SK-N-SH (cell line): ENCODE measurements at regions not wholly inside any gene's neighbourhood (a gene's known extent, or its start where the extent isn't known, plus 50 kb on each side); places are given as distances from the start of the nearest gene placed in this dataset.

Source experiments
- CTCF ChIA-PET: fragments of 300-600, 350-600 bp; formaldehyde crosslinking; extraction: SDS; loops from one replicate; lab custom pipeline; 2021; lab: Yijun Ruan, JAX
- POLR2A ChIA-PET: fragments of 350-600 bp; sonication (Branson Sonifier 250); formaldehyde crosslinking; extraction: SDS; loops from one replicate; lab custom pipeline; 2020; ENCODE audit warnings: antibody characterized with exemption, inconsistent platforms; lab: Yijun Ruan, JAX
- DNase-seq: peaks from one replicate; pipeline ENCODE4 v3.0.0; 2012
- H2AFZ ChIP-seq: fragments of 200-600 bp; sonication (generic); 2 replicates; pipeline ENCODE4 v1.8.1; 2016; ENCODE audit warnings: antibody characterized with exemption, mild to moderate bottlenecking, low read depth
- H3F3A ChIP-seq: fragments of 200-600 bp; sonication (generic); replicated peaks from 2 replicates; pipeline ENCODE3; 2016; ENCODE audit warnings: antibody characterized with exemption, mild to moderate bottlenecking; ENCODE audit not compliant: insufficient read depth
- H3K27ac ChIP-seq, 2 experiments: fragments of 200-500 bp in 1 of 2; fragments of 200-600 bp in 1 of 2; sonication (Bioruptor generic) in 1 of 2; sonication (generic), shearing (Covaris generic) in 1 of 2; 2 replicates each; pipeline versions ENCODE4 v1.5.1 to v1.6.1; 2014 to 2016; ENCODE audit warnings: low read depth in 2 of 2, inconsistent platforms in 1 of 2, low read length in 1 of 2, mild to moderate bottlenecking in 1 of 2, mixed read lengths in 1 of 2
- H3K27me3 ChIP-seq: fragments of 200-600 bp; sonication (generic), shearing (Covaris generic); 2 replicates; pipeline ENCODE4 v1.6.1; 2016; ENCODE audit warnings: mixed run types; ENCODE audit not compliant: insufficient read depth
- H3K36me3 ChIP-seq, 2 experiments: fragments of 200-500 bp in 1 of 2; fragments of 200-600 bp in 1 of 2; sonication (Bioruptor generic) in 1 of 2; sonication (generic) in 1 of 2; replicated peaks in 1 of 2; 2 replicates each; pipeline versions ENCODE3 to v1.5.1; 2014 to 2016; ENCODE audit warnings: low read length in 1 of 2, mild to moderate bottlenecking in 1 of 2; ENCODE audit not compliant: insufficient read depth in 2 of 2, control insufficient read depth in 1 of 2
- H3K4me1 ChIP-seq, 2 experiments: fragments of 200-500 bp in 1 of 2; fragments of 200-600 bp in 1 of 2; sonication (Bioruptor generic) in 1 of 2; sonication (generic), shearing (Covaris generic) in 1 of 2; 2 replicates each; pipeline versions ENCODE4 v1.5.1 to v1.6.1; 2014 to 2016; ENCODE audit warnings: low read depth in 1 of 2, low read length in 1 of 2, mixed run types in 1 of 2; ENCODE audit not compliant: insufficient read depth in 2 of 2, control insufficient read depth in 1 of 2
- H3K4me2 ChIP-seq: fragments of 200-600 bp; sonication (generic), shearing (Covaris generic); 2 replicates; pipeline ENCODE4 v1.6.1; 2017; ENCODE audit warnings: mixed run types
- H3K4me3 ChIP-seq, 2 experiments: fragments of 200-500 bp in 1 of 2; fragments of 200-600 bp in 1 of 2; sonication (Bioruptor generic) in 1 of 2; sonication (generic), shearing (Covaris generic) in 1 of 2; 2 replicates each; pipeline versions ENCODE4 v1.5.1 to v1.8.1; 2014 to 2016; ENCODE audit warnings: low read depth in 2 of 2, inconsistent platforms in 1 of 2, low read length in 1 of 2, mild to moderate bottlenecking in 1 of 2, mixed read lengths in 1 of 2, moderate library complexity in 1 of 2
- H3K79me2 ChIP-seq: fragments of 200-600 bp; sonication (generic); 2 replicates; pipeline ENCODE4 v1.8.1; 2017; ENCODE audit warnings: mild to moderate bottlenecking; ENCODE audit not compliant: insufficient read depth
- H3K9ac ChIP-seq: fragments of 200-600 bp; sonication (generic); 2 replicates; pipeline ENCODE4 v1.6.1; 2017; ENCODE audit warnings: mixed run types
- H3K9me2 ChIP-seq: fragments of 200-600 bp; sonication (generic); 2 replicates; pipeline ENCODE4 v1.6.1; 2017; ENCODE audit warnings: mixed run types
- H3K9me3 ChIP-seq: fragments of 200-600 bp; sonication (generic); 2 replicates; pipeline ENCODE4 v1.6.1; 2017; ENCODE audit warnings: mixed run types, mild to moderate bottlenecking, moderate library complexity
- H4K20me1 ChIP-seq: fragments of 200-600 bp; sonication (generic); 2 replicates; pipeline ENCODE4 v1.6.1; 2017; ENCODE audit warnings: mild to moderate bottlenecking, mixed run types; ENCODE audit not compliant: insufficient read depth
- EZH2phosphoT487 ChIP-seq: fragments of 200-600 bp; sonication (generic); IDR thresholded peaks from 2 replicates; pipeline ENCODE4 v1.6.1; 2017; ENCODE audit warnings: low read depth, mixed run types, mild to moderate bottlenecking, antibody characterized with exemption, moderate library complexity, borderline replicate concordance
- FOSL2 ChIP-seq: IDR thresholded peaks from 2 replicates; pipeline ENCODE4 v1.4.0; 2012; ENCODE audit warnings: low read depth, mild to moderate bottlenecking, moderate library complexity, borderline replicate concordance
- FOXJ3 ChIP-seq: sonication (generic); formaldehyde crosslinking; IDR thresholded peaks from 2 replicates; pipeline ENCODE4 v1.5.1; 2020; ENCODE audit warnings: mild to moderate bottlenecking, missing genetic modification reagents
- MEF2A ChIP-seq: IDR thresholded peaks from 2 replicates; pipeline ENCODE4 v1.4.0; 2012; ENCODE audit warnings: low read depth, borderline replicate concordance
- MXI1 ChIP-seq: IDR thresholded peaks from 2 replicates; pipeline ENCODE4 v1.6.1; 2012; ENCODE audit warnings: mild to moderate bottlenecking, low read depth, low read length, improper control_type of control experiment
- NFIC ChIP-seq: IDR thresholded peaks from 2 replicates; pipeline ENCODE4 v1.4.0; 2012; ENCODE audit warnings: borderline replicate concordance
- RAD21 ChIP-seq: IDR thresholded peaks from 2 replicates; pipeline ENCODE4 v1.6.1; 2012; ENCODE audit warnings: mild to moderate bottlenecking, low read length
- REST ChIP-seq: IDR thresholded peaks from 2 replicates; pipeline ENCODE4 v1.6.1; 2012; ENCODE audit warnings: mild to moderate bottlenecking, low read depth, low read length, moderate library complexity
- RFX5 ChIP-seq: IDR thresholded peaks from 2 replicates; pipeline ENCODE4 v1.6.1; 2012; ENCODE audit warnings: mild to moderate bottlenecking, improper control_type of control experiment, low read length
- RXRA ChIP-seq: IDR thresholded peaks from 2 replicates; pipeline ENCODE4 v1.4.0; 2012; ENCODE audit warnings: low read depth, mild to moderate bottlenecking, borderline replicate concordance
- SIN3A ChIP-seq: IDR thresholded peaks from 2 replicates; pipeline ENCODE4 v1.6.1; 2012; ENCODE audit warnings: low read depth, mild to moderate bottlenecking, low read length, moderate library complexity, borderline replicate concordance
- YY1 ChIP-seq: IDR thresholded peaks from 2 replicates; pipeline ENCODE4 v1.4.0; 2012; ENCODE audit warnings: low read depth, mild to moderate bottlenecking
- WGBS: methylation state at CpG from one replicate; pipeline ENCODE4 v1.1.6; 2017; ENCODE audit warnings: low lambda C conversion rate; 5-methylcytosine and 5-hydroxymethylcytosine counted together
- TF ChIP-seq, protein P1 (sequence below): IDR thresholded peaks from 2 replicates; pipeline ENCODE4; 2012
- TF ChIP-seq, protein P2 (sequence below): fragments of 200-600 bp; sonication (generic); IDR thresholded peaks from 2 replicates; pipeline ENCODE4 v1.6.1; 2017; ENCODE audit warnings: antibody characterized with exemption, mild to moderate bottlenecking, moderate library complexity

- TF ChIP-seq REST (no peak), MEF2A (no peak), NFIC (no peak), YY1 (no peak), EZH2phosphoT487 (no peak), FOXJ3 (CRISPR knock-in tag) (no peak)
- TF ChIP-seq, protein P1, sequence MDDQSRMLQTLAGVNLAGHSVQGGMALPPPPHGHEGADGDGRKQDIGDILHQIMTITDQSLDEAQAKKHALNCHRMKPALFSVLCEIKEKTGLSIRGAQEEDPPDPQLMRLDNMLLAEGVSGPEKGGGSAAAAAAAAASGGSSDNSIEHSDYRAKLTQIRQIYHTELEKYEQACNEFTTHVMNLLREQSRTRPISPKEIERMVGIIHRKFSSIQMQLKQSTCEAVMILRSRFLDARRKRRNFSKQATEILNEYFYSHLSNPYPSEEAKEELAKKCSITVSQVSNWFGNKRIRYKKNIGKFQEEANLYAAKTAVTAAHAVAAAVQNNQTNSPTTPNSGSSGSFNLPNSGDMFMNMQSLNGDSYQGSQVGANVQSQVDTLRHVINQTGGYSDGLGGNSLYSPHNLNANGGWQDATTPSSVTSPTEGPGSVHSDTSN = no peak
These were observed 117.6 kb downstream of the LTN1 start (continued) for GRCh38 chr21:28875078-28875477.

GRCh38 chr21:28872218-28872617 lies 120.5 kb downstream of the LTN1 start:
- Histone ChIP-seq H3K9ac (no peak overlapping the region), H3K9me3 (no peaks in the 10 kb centered on the region), H3K27me3 (no peaks in the 10 kb centered on the region), H3K36me3 (peaks cover 34 to 37% of the 10 kb centered on the region in 2 experiments), H3K4me2 (no peak overlapping the region), H3K4me1 (0 out of 4 replicates have a peak, but pooled peaks cover 0 to 5% of the 10 kb centered on the region in 2 experiments), H2AFZ (no peak overlapping the region), H3K27ac (no peak overlapping the region), H4K20me1 (no peaks in the 10 kb centered on the region), H3K4me3 (no peak overlapping the region), H3F3A (no peaks in the 10 kb centered on the region), H3K79me2 (no peaks in the 10 kb centered on the region)
- POLR2A ChIA-PET = no interaction called here
- WGBS = 94% methylated on average over 5 of the region's 5 CpGs
- no peak for DNase-seq
- TF ChIP-seq FOSL2 = no peak
- TF ChIP-seq, protein P2, sequence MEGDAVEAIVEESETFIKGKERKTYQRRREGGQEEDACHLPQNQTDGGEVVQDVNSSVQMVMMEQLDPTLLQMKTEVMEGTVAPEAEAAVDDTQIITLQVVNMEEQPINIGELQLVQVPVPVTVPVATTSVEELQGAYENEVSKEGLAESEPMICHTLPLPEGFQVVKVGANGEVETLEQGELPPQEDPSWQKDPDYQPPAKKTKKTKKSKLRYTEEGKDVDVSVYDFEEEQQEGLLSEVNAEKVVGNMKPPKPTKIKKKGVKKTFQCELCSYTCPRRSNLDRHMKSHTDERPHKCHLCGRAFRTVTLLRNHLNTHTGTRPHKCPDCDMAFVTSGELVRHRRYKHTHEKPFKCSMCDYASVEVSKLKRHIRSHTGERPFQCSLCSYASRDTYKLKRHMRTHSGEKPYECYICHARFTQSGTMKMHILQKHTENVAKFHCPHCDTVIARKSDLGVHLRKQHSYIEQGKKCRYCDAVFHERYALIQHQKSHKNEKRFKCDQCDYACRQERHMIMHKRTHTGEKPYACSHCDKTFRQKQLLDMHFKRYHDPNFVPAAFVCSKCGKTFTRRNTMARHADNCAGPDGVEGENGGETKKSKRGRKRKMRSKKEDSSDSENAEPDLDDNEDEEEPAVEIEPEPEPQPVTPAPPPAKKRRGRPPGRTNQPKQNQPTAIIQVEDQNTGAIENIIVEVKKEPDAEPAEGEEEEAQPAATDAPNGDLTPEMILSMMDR = no peak
- TF ChIP-seq FOXJ3 (CRISPR knock-in tag) = no peak
- TF ChIP-seq SIN3A = no peak
- no peak for TF ChIP-seq RXRA
- no peak for TF ChIP-seq RAD21
- no peak for TF ChIP-seq RFX5
- TF ChIP-seq MXI1 = no peak
- TF ChIP-seq NFIC = no peak
- TF ChIP-seq, all 33 proteins: peak for 0
- H3K9me2 ChIP-seq = no peaks in the 10 kb centered on the region
- CTCF ChIA-PET = no interaction called here
